Tibial nerve (tissue), 3 donors: ENCODE measurements at regions not wholly inside any gene's neighbourhood (a gene's known extent, or its start where the extent isn't known, plus 50 kb on each side); places are given as distances from the start of the nearest gene placed in this dataset.

Experiments
- CTCF ChIP-seq, 5 experiments: fragments of 200-600 bp in 3 of 5; fragments of 450-650 bp in 2 of 5; sonication (generic) in 3 of 5; IDR thresholded peaks; one replicate each; pipeline ENCODE4 v1.5.1; 2016 to 2019; ENCODE audit warnings: antibody characterized with exemption in 5 of 5, mild to moderate bottlenecking in 3 of 5, moderate library complexity in 2 of 5
- POLR2A ChIP-seq, 2 donors: fragments of 450-650 bp; IDR thresholded peaks; one replicate each; pipeline ENCODE4 v1.6.1; 2017; ENCODE audit warnings: antibody characterized with exemption in 2 of 2, mild to moderate bottlenecking in 2 of 2, moderate library complexity in 2 of 2

GRCh38 chr14:66143387-66144112 lies 342.6 kb upstream of the CCDC196 start:
- TF ChIP-seq CTCF (IDR thresholded peaks at IDR 0.05) (no peak), POLR2A (IDR thresholded peaks at IDR 0.05) (no peak)
